C1 segment of cervical spinal cord (tissue), 14 donors: ENCODE measurements at regions not wholly inside any gene's neighbourhood (a gene's known extent, or its start where the extent isn't known, plus 50 kb on each side); places are given as distances from the start of the nearest gene placed in this dataset.

Experiments
- DNase-seq, 14 donors: peaks; one replicate each; lab custom pipeline; 2025; lab: John Stamatoyannopoulos, UW

DNA sequence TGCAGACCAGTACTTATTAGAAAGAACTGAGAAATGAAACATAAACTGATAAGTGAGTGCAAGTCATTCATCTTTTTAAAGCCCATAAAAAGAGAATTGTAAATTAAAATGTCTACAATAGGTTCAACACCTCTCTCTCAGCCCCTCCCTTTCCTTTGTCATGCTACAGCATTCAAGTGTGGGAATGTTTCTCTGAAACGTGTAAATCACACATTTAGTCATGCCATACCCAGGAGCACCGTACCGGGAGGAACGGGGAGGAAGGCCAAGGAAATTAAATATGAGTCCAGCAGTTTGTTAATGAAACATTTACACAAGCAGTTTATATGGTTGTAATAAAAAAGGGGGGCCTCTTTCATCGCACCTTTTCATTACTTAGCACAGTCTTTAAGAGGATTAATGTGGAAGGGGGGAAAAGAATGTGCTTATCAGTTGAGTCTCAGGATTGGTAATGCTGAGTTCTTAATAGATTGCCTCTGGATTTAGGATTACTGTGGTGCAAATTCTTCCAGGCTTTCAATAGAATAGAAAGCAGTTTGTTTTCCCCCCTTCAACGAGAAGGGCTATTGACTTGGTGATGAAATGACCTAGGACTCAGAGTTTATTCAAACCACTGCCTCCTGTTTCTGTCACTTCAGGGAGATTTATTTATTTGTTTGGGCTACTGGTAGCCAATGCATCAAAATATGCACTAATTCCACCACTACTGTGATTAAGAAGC is 176.0 kb upstream of the ZNF608 start:
- no peak for DNase-seq

DNA sequence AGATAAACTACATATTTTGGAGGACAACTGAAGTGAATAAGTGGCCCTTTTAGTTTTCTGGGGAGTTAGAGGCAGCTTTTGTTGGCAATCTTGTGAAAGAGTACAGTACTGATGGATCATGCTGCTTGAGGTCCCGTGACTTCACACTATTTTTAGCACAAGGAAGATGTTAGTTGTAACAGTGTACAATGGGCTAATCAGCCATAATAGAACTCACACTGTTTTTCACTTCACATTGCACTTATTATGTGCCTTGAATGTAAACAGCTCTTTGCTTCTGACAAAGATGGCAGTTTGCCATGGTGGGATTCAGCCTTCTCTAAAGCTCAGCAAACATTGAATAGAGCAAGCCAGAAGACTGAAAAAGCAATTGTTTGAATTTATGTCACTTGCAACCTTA is 176.7 kb upstream of the ZNF608 start:
- DNase-seq, result peak in 10 of 14 donors; percentile 13 to 52 (median 36)

DNA sequence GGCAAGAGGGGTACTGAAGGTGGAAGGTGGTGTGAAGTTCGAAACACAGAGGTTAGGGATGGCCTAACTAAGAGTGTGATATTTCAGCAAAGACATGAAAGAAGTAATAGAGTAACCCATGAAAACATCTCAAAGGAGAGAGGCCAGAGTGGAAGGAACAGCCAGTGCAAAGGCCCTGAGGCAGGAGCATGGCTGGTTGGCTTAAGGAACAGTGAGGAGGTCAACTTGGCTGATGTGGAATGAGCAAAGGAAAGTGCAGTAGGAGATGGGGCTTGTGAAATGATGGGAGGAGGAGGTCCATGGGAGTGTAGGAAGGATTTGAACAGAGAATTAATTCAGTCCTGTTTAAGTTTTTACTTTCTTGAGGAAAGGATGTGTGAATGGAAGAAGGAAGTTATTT is 178.3 kb upstream of the ZNF608 start:
- no peak for DNase-seq

DNA sequence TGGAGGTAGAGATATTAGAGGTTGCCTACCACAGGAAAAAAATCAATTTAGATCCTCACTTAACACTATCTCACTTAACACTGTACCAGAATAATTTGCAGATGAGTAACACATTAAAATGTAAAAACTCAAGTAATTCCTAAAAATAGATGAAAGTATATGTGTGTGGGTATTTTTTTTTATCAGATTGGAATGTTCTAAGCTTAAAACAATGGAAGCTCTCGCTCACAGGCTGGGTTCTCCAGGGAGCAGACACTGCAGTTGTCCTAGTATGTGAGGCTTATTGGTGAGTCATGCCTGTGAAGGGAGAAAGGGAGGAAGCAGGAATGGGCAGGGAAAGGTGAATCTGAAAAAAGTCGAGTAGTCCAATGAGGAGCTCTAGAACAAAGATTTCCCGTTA is 181.3 kb upstream of the ZNF608 start:
- DNase-seq, result no peak

DNA sequence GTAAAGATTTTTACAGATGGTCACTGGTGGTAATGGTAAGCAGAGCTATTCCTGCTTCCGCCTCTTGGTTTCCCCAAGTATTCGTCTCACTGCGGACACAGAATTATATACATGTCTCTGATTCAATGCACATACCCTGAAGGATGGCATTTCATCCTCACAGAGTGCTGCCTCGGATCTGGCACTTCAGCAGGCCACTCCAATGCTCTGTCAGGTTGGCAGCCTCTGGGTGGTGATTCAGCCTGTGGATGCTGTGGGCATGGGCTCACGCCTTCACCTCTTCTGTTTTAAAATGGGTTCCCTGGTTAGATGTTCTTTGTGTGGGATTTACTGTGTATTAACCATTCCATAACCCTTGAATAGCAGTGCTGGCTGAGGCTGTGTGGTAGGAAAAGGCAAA is 182.6 kb upstream of the ZNF608 start:
- DNase-seq, result no peak

DNA sequence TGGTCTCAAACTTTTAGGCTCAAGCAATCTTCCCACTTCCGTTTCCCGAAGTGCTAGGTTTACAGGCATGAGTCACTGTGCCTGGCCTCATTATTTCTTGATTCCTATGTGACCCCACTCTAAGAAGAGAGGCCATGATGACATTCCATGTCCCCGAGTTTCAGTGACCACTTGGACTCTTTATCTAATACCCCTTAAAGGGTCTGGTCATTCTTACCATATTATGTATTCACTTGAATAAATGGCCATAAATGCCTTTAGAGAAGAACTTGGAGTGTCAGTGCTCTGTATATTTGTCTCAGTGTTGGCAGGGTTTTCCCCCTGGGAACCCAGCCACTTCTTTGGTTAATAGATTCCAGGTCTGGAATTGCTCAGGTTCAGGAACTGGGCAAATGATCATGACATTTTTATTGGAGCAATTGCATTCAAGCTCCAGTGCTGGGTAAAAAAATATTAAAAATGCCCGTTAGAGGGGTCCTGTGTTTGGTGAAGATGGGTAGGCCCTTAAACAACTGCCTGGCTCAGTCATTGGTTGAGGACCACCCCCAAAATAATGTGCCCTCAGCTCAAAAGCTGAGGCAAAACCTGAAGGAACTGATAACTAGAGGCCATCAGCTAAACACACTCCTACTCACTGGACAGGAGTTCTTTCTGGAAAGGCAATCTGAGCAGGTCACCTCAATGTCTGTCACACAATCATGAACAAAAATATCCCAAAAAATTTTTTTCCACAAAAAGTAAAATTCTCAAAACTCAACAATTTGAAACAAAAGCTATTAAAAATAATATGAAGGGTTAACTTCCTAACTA is 186.6 kb upstream of the ZNF608 start:
- DNase-seq, result peak in 3 of 14 donors; percentile 2 to 33 (median 31)

DNA sequence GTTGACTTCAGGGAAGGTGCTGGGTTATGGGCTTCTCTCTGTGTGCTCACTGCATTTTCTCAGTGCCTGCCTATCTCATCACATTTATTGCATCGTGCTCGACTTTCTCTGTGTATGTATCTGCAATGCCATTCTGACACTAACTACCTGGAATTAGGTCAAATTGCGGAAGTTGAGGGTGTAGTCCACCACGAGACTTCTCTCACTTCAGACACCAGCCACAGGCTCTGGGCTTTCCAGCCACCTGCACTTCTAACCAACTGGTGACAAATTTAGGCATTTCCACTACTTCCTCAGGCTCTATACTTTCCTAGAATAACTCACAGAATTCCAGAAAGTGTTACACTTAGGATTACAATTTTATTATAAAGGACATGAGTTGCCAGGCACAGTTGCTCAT is 188.6 kb upstream of the ZNF608 start:
- no peak for DNase-seq

DNA sequence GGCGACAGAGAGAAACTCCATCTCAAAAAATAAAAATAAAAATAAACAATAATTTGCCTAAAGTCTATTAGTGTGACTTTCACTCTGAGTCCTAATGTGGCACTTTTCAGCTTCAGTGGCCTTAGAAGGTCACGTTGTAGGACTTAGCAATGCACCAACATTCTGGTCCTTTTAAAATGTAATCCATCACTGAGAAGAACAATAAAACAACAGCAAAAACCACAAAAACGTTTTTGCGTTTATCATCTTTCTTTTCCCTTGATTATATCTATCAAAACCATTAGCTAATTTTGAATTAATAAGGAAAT is 190.1 kb upstream of the ZNF608 start:
- no peak for DNase-seq

DNA sequence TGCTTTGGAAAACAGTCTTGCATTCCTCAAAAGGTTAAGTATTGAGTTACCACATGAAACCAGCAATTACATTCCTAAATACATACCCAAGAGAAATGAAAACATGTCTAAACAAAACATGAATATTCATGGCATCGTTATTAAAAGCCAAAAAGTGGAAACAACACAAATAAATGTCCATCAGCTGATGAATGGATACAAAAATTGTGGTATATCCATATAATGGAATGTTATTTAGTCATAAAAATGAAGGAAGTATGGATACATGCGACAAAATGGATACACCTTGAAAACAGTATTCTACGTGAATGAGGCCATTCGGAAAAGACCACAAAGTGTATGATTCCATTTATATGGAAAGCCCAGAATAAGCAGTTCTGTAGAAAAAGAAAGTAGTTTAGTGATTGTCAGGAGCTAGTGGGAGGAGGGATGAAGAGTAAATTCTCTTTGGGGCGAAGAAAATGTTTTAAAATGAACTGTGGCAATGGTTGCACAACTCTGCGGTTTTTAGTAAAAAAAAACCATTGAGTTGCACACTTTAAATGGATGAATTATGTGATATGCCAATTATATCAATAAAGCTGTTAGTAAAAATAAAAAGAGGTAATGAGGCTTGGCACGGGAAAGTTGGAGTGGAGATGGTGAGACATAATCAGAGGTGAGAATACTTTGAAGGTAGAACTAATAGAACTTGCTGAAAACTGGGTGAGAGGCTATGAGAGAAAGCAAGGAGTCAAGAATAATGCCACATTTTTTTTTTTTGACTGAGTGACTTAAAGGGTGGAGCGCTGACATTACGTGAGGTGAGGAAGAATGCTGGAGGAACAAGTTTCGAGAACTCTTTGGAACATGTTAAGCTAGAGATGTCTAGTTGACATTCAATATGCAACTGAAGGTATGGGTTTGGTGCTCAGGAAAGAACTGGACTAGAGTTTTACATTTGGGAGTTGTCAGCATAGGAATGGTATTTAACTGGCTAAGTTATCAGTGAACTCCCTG is 194.9 kb upstream of the ZNF608 start:
- no peak for DNase-seq

DNA sequence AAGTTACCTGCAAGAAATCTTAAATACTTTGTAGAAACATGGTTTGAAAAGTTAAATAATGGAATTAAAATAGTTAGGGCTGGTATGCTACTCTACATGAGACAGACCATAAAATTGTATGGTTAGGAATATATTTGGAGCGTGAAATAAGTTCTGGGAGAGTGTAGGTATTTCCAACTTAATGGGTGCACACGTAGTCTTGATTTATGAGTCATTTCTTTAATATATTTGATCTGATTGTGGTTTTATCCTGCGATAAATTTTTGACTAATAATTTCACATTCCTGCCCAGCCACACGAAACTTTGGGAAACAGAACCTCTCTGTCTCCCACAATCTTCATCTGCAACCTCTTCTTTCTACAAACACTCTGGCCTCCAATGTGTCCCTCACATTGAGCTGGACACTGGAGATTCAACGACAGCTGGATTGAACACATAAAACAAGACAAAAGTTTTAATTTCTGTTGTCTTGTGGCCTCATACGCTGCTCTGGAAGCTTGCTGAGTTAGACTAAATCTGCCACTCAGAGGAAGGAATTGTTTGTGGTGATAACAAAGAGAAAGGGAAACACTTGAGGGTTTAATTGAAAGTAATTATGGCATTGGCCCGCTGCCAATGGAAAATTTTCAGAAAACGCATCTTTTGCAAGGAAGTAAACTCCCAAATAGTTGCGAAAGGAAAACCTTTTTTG is 201.8 kb upstream of the ZNF608 start:
- no peak for DNase-seq

DNA sequence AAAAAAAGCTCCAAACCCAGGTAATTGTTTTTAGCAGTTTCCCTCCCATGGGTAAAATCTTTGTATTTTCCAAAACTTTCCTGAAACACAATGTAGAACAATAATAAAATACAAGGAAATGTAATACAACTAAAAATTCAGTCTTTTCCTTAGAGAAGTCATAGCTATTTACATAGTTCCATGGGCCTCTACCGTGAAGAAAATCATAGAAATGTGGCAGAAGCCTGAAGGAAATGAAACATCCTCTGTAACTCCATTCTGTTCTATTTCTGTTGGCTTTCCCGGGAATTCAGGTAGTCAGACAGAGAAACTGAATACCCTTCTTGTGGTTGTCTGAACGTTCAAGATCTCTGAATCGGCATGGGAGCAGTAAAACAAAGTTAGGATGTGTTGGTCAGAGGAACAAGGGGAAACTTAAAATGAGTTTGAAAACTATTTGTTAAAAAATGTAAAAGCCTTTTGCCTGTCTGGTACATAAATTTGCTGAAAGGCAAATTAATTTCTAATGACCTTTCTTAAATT is 202.4 kb upstream of the ZNF608 start:
- DNase-seq, result no peak

DNA sequence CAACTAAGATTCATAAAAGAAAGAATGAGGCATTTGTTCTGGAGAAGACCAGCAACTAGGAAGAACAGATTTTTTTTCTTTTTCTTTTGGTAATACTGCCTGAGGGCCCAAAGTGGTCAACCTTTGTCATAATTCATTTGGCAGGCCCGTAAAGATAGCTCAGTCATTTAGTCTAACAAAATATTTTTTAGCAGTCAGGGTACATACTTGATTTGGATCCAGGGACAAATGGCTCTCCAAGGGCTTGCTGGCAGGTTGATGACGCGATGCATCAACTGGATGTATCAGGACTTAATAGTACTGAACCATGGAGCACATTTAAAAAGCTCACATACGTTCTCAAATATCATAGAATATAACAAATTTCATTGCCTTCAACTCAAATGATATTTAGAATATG is 203.4 kb upstream of the ZNF608 start:
- DNase-seq, result no peak

DNA sequence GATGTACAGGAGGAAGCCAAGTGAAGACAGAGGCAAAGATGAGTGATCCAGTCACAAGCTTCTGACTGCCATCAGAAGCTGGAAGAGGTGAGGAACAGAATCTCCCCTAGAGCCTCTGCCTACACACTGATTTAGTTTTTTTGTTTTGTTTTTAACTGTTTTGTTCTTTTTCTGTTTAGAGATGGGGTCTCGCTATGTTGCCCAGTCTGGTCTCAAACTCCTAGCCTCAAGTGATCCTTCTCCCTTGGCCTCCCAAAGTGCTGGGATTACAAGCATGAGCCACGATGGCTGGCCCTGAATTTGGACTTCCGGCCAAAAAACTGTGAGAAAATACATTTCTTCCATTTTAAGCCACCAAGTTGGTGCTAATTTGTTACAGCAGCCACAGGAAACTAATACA is 204.7 kb upstream of the ZNF608 start:
- no peak for DNase-seq

DNA sequence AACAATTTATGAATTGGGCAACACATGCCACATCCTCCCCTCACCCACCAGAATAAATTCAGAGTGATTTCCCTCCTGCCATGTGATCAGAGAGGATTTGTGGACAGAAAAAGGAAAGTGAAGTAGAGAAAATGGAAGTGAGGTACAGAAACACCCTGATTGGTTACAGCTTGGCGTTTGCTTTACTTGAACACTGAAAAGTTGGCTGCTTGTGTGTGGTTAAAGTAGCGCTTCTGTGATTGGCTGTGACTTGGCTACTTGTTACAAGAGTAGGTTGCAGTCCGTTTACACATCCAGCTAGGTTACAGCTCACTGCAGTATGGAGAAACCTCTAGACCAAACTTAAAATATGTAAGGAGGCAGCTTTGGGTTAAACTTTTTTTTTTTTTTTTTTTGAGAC is 205.2 kb upstream of the ZNF608 start:
- DNase-seq, result no peak

DNA sequence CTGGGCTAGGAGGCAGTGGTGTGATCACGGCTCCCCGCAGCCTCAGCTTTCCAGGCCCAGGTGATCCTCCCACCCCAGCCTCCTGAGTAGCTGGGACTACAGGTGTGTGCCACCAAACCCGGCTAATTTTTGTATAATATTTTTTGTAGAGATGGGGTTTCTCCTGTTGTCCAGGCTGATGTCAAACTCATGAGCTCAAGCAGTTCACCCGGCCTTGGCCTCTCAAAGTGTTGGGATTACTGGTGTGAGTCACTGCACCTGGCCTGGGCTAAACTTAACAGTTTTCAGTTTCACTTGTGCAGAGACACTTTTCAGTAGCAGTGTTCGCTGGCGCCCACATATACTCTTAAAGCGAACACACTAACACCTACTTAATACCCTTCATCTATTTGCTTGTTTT is 205.6 kb upstream of the ZNF608 start:
- DNase-seq, result no peak

DNA sequence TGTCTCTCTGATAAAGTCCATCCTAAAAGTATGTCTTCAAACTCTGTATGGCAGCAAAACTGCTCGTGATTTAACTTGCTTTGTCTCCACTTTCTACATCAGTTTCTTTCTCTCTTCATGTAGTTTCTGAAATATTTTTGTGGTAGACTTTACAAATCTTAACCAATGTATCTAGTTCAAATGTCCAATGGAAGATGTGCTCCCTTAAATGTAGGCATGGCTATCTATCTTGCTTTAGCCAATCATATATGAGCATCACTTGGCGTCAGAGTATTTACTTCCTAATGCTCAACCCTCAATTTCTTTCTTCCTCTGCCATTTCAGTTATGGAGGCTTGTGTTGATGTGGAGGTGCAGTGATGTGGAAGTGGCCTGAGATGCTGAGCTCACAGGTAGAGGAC is 206.1 kb upstream of the ZNF608 start:
- DNase-seq, result no peak

DNA sequence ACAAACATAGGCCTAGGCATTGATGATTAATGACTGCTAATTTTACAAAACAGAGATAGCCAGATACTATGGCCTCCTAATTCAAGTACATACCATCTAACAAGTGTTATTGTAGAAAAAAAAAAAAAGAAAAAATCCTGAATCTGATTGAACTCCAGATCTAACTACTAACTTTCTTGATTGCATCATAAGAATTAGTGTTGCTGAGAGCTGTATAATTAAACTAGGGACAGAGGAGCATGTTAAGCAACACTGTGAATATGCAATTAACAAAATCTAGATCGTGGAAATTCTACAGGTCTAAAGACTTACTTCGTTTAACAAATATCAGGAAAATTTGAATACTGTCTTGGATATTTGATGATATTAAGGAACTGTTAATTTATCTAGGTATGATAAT is 208.3 kb upstream of the ZNF608 start:
- DNase-seq, result no peak

DNA sequence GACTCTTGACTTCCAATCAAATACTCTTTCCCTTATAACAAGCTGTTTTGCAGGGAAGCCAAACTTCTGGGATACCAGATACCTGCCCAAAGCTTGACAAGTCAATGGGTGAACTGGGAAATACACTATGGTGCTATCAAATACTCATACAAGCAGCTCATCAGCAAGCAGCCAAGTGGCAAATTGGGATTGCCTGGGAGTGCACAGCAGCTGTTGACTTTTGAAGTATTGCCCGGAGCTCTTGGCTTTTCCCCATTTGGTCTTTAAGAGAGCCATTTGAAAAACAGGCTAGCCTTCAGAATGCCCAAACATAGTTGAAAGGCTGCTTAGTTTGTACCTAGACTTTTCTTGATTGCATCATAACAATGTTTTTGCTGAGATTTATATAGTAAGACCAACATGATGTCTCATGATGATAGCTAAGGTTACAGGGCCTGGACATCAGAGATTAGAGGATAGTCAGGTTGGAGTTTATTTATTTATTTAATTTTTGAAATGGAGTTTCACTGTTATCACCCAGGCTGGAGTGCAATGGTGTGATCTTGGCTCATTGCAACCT is 210.1 kb upstream of the ZNF608 start:
- peak in 7 of 14 donors; percentile 7 to 45 (median 17) for DNase-seq

DNA sequence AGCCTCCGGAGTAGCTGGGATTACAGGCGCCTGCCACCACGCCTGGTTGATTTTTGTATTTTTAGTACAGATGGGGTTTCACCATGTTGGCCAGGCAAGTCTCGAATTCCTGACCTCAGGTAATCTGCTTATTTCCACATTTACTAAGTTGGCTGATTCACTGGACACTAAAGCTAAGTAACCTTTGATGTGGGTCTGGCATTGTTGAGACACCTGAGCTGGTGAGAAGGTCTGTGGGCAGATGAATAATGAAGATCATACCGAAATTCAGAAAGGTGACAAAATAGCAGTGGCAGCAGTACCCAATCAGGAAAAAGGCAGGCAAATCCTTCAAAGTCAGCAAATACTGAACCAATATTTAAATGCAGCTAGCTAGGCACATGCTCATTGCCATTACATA is 210.6 kb upstream of the ZNF608 start:
- DNase-seq, result no peak

DNA sequence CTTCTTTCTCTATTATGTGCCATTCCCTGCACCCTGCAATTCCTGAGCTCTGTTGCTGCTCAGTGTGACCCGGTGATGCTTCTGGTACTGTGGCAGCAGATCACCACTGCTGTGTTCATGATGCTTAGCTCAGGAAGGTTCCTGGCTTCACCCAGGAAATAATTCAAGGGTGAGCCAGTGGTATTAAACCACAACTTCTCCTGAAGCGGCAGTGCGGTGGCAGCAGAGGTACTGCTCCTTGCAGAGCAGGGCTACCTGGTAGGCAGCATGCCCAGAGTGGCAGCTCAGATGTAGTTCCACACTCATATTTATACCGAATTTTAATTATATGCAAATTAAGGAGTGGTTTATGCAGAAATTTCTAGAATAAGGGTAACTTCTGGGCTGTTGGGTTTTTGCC is 213.8 kb upstream of the ZNF608 start:
- no peak for DNase-seq

DNA sequence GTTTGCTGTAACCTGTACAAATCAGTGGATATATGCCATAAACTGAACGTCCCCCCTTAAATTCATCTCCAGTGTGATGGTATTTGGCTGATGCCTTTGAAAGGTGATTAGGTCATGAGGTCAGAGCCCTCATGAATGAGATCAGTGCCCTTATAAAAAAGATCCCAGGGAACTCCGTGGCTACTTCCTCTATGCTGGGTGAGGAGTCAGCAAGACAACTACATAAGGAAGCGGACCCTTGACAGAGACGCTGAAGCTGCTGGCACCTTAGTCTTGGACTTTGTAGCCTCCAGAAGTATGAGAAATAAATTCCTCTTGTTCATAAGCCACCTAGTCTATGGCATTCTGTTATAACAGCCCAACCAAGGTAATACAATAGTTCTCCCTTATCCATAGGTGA is 215.1 kb upstream of the ZNF608 start:
- no peak for DNase-seq
